Psoas muscle (tissue), 7 donors: ENCODE measurements at regions not wholly inside any gene's neighbourhood (a gene's known extent, or its start where the extent isn't known, plus 50 kb on each side); places are given as distances from the start of the nearest gene placed in this dataset.

ENCODE experiments used
- ATAC-seq, 4 donors: fragments of 200-7000 bp; cut with Tn5 transposase; one replicate each; pipeline ENCODE4 v1.9.1; 2020; ENCODE audit warnings: moderate library complexity in 3 of 4, mild to moderate bottlenecking in 2 of 4
- DNase-seq, 2 donors: peaks; one replicate each; pipeline ENCODE4 v3.0.0-alpha.2; 2020
- H3K27ac ChIP-seq: fragments of 200-600 bp; one replicate; pipeline ENCODE4 v1.8.0; 2022
- H3K27me3 ChIP-seq, 3 donors: fragments of 200-600 bp in 1 of 3; one replicate each; pipeline versions ENCODE4 v1.6.1 to v1.8.0; 2013 to 2022; ENCODE audit warnings: low read length in 2 of 3, mild to moderate bottlenecking in 2 of 3, moderate library complexity in 1 of 3; ENCODE audit not compliant: insufficient read depth in 3 of 3
- H3K36me3 ChIP-seq, 2 donors: fragments of 200-600 bp in 1 of 2; one replicate each; pipeline versions ENCODE4 v1.6.1 to v1.8.0; 2013 to 2022; ENCODE audit warnings: low read depth in 1 of 2, mild to moderate bottlenecking in 1 of 2, moderate library complexity in 1 of 2; ENCODE audit not compliant: insufficient read depth in 1 of 2
- H3K4me1 ChIP-seq: fragments of 200-600 bp; one replicate; pipeline ENCODE4 v1.8.0; 2022
- H3K4me3 ChIP-seq: fragments of 200-600 bp; one replicate; pipeline ENCODE4 v1.8.0; 2022; ENCODE audit warnings: mild to moderate bottlenecking
- H3K9me3 ChIP-seq: fragments of 200-600 bp; one replicate; pipeline ENCODE4 v1.8.0; 2022
- WGBS, 3 donors: extraction: QIAGEN DNeasy Blood & Tissue Kit; methylation state at CpG; one replicate each; pipeline versions ENCODE4 v1.1.6 to v1.1.7; 2013; 5-methylcytosine and 5-hydroxymethylcytosine counted together
- intact Hi-C, 2 donors: fragments of 100-400 bp; cut with DNase I; formaldehyde crosslinking; loops; one replicate each; pipeline versions ENCODE4 v1.11.0 to v1.14.2; 2022
- TF ChIP-seq, protein P1 (sequence below): fragments of 200-600 bp; IDR thresholded peaks from one replicate; pipeline ENCODE4 v1.8.0; 2022; ENCODE audit warnings: antibody characterized with exemption
- donor health status: healthy with polysubstance abuse.
- donor health status: DM: no; HTN: no; CAD: no; lungs with moderate emphysema.
- donor health status: Bipolar disorder and iron deficiency.
- donor health status: healthy.
- donor health status: DM: yes; HTN: yes; CAD: no.
- donor health status: DM: no; HTN: no; CAD: no.
- donor health status: DM: yes; HTN: yes; CAD: no.

DNA sequence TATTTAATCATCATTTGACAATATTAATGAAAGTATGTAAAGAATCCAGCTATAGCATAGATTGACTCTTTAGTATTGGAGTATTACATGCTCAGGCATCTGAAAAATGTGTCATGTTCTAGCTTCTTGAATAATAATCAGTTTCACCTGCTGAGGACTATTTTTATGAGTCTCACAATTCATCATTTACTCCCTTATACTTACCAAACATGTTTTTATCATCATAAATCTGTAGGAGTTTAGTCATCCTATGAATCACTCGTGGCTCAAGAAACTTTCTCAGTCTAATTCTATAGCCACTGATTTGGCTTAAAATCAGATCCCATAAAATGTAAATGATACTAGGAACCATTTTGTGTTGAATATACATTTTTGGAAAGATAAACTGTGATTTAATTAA is 1616.1 kb downstream of the C4orf33 start:
- Histone ChIP-seq H3K36me3 (no peaks in the 10 kb centered on the region), H3K4me3 (no peak overlapping the region), H3K27me3 (no peaks in the 10 kb centered on the region), H3K27ac (no peak overlapping the region), H3K9me3 (no peaks in the 10 kb centered on the region), H3K4me1 (no peaks in the 10 kb centered on the region)
- WGBS, 3 donors: 29 to 47% (median 29%) methylated on average over 1 of the region's 1 CpG
- ATAC-seq (no peak), DNase-seq (no peak)
- intact Hi-C loops: no loop called here
- TF ChIP-seq, protein P1, sequence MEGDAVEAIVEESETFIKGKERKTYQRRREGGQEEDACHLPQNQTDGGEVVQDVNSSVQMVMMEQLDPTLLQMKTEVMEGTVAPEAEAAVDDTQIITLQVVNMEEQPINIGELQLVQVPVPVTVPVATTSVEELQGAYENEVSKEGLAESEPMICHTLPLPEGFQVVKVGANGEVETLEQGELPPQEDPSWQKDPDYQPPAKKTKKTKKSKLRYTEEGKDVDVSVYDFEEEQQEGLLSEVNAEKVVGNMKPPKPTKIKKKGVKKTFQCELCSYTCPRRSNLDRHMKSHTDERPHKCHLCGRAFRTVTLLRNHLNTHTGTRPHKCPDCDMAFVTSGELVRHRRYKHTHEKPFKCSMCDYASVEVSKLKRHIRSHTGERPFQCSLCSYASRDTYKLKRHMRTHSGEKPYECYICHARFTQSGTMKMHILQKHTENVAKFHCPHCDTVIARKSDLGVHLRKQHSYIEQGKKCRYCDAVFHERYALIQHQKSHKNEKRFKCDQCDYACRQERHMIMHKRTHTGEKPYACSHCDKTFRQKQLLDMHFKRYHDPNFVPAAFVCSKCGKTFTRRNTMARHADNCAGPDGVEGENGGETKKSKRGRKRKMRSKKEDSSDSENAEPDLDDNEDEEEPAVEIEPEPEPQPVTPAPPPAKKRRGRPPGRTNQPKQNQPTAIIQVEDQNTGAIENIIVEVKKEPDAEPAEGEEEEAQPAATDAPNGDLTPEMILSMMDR: no peak

DNA sequence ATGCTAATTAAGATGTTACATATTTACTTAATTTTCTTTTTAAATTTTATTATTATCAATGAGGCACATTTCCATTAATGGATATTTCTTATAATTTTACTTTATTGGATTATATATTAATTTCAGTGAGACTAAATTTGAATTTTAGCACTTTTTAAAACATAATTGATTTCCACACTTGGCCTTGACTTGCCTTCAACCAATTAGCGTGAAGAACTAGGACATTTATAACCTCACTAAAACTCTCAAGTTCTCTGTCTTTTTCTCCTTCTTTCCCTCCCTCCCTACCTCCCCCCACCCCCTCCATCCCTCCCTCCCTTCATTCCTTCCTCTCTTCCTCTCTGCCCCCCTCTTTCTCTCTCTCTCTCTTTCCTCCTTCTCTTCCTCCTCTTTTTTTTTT is 1618.1 kb downstream of the C4orf33 start:
- no peaks in the 10 kb centered on the region for H3K36me3 ChIP-seq
- H3K27me3 ChIP-seq: no peaks in the 10 kb centered on the region
- intact Hi-C loops: no loop called here
- TF ChIP-seq, protein P1: no peak
- ATAC-seq: no peak
- no peak for DNase-seq
- H3K9me3 ChIP-seq: no peaks in the 10 kb centered on the region
- 26 to 69% (median 26%) methylated on average over 1 of the region's 1 CpG for WGBS, 3 donors
- H3K4me3 ChIP-seq: no peak overlapping the region
- no peak overlapping the region for H3K27ac ChIP-seq
- no peaks in the 10 kb centered on the region for H3K4me1 ChIP-seq

DNA sequence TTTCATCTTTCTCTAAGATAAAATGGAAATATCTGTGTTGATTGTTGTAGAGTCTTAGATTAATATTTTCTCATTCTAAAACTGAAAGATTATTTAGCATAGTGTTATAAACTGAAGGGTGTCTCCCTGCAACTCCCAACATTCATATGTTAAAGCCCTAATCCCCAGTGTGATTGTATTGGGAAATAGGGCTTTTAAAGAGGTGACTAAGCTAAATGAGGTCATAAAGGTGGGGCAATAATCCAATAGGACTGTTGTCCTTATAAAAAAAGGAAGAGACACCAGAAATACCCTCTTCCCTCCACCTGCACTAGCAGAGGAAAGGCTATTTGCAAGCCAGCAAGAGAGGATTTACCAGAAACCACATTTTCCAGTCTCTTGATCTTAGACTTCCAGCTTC is 1626.4 kb downstream of the C4orf33 start:
- no peak overlapping the region for H3K27ac ChIP-seq
- TF ChIP-seq, protein P1: no peak
- no peak overlapping the region for H3K4me3 ChIP-seq
- H3K27me3 ChIP-seq: no peaks in the 10 kb centered on the region
- ATAC-seq (no peak), DNase-seq (no peak)
- intact Hi-C loops: no loop called here
- no peaks in the 10 kb centered on the region for H3K4me1 ChIP-seq
- no peaks in the 10 kb centered on the region for H3K36me3 ChIP-seq
- no peaks in the 10 kb centered on the region for H3K9me3 ChIP-seq

GRCh38 chr4:130736436-130737185 is 1640.7 kb downstream of the C4orf33 start:
- no peak overlapping the region for H3K4me3 ChIP-seq
- no peaks in the 10 kb centered on the region for H3K4me1 ChIP-seq
- intact Hi-C loops: no loop called here
- WGBS, 3 donors: 72 to 76% (median 75%) methylated on average over 5 to 7 of the region's 7 CpGs
- no peaks in the 10 kb centered on the region for H3K36me3 ChIP-seq
- no peaks in the 10 kb centered on the region for H3K9me3 ChIP-seq
- no peak overlapping the region for H3K27ac ChIP-seq
- no peaks in the 10 kb centered on the region for H3K27me3 ChIP-seq
- ATAC-seq (no peak), DNase-seq (no peak)
- TF ChIP-seq, protein P1: no peak

GRCh38 chr4:130738233-130738632 is 1642.3 kb downstream of the C4orf33 start:
- Histone ChIP-seq H3K27ac (no peak overlapping the region), H3K36me3 (no peaks in the 10 kb centered on the region), H3K27me3 (no peaks in the 10 kb centered on the region), H3K4me3 (no peak overlapping the region), H3K9me3 (no peaks in the 10 kb centered on the region), H3K4me1 (no peaks in the 10 kb centered on the region)
- 48 to 73% (median 63%) methylated on average over 3 of the region's 3 CpGs for WGBS, 3 donors
- no peak for DNase-seq
- TF ChIP-seq, protein P1: no peak
- ATAC-seq: no peak
- intact Hi-C loops: no loop called here
